ENCODE measurements at regions not wholly inside any gene's neighbourhood (a gene's known extent, or its start where the extent isn't known, plus 50 kb on each side); places are given as distances from the start of the nearest gene placed in this dataset.

DNA sequence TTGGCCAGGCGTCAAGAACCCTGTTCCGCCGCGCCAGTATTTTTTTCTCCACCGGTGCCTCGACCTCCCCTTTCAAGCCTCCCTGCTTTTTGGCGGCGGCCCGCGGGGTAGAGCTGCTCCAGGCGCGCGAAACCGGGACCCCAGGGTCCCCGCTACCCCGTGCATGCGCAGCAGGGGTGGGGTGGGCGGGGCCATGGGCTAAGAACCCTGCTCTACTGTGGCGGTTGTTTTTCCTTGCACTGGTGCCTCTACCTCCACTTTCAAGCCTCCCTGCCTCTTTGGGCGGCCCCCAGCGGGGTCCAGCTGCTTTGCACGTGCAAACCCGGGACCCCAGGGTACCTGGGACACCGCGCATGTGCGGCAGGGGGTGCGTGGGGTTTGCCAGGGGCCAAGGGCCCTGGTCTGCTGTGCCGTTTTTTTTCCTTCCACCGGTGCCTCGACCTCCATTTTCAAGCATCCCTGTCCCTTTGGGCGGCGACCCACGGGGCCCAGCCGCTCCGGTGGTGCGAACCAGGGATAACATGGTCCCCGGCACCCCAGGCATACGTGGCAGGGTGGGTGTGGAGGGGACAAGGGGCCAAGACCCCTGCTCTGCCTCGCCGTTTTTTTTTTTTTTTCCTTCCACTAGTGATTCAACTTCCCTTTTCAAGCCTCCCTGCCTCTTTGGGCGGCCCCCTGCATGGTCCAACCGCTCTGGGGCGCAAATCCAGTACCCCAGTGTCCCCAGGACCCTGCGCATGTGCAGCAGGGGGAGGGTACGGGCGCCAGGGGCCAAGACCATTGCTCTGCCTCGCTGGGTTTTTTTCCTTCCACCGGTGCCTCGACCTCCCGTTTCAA is 326.8 kb downstream of the ALG10 start:
- DNase-seq, result no peak

DNA sequence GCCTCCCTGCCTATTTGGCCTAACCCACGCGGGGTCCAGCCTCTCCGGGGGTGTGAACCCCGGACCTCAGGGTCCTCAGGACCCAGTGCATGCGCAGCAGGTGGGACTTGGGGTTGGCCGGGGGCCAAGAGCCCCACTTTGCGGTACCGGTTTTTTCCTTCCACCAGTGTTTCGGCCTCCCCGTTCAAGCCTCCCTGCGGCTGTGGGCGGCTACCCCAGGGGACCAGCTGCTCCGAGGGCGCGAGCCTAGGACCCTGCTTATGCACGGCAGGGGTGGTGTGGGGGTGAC is 327.3 kb downstream of the ALG10 start:
- no peak for DNase-seq

DNA sequence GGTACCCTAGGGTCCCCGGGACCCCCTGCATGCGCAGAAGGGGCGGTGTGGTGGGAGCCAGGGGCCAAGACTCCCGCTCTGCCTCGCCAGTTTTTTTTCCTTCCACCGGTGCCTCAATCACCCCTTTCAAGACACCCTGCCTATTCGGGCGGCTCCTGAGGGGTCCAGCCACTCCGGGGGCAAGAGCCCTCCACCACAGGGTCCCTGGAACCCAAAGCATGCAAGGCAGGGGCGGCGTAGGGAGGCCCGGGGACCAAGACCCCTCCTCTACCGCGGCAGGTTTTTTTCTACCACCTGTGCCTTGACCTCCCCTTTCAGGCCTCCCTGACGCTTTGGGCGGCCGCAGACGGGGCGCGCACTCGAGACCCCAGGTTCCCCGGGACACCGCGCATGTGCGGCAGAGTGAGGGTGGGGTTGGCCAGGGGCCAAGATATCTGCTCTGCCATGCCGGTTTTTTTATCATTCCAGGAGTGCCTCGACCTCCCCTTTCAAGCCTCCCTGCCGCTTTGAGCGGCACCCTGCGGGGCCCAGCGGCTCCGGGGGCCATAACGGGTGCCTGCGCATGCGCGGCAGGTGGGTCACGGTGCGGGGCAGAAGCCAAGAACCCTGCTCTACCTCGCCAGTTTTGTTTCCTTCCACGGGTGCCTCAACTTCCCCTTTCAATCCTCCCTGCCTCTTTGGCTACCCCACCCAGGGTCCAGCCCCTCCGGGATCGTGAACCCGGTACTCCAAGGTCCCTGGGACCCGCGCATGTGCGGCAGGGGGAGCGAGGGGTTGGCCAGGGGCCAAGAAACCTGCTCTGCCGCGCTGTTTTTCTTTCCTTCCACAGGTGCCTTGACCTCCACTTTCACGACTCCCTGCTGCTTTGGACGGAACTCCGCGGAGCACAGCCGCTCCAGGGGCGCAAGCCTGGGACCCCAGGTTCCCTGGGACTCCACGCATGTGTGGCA is 328.1 kb downstream of the ALG10 start:
- DNase-seq, result no peak

DNA sequence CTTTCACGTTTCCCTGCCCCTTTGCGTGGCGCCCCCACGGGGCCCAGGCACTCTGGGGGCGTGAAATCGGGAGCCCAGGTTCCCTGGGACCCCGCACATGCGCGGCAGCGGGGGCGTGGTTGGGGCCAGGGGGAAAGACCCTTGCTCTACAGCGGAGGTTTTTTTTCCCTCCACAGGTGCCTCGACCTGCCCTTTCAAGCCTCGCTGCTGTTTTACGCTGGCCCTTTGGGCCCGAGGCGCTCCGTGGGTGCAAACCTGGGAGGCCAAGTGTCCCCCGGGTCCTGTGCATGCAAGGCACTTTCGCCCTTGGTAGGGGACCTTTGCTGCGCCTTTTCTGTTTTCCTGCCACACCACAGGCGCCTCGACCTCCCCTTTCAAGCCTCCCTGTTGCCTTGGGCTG is 329.8 kb downstream of the ALG10 start:
- no peak for DNase-seq

DNA sequence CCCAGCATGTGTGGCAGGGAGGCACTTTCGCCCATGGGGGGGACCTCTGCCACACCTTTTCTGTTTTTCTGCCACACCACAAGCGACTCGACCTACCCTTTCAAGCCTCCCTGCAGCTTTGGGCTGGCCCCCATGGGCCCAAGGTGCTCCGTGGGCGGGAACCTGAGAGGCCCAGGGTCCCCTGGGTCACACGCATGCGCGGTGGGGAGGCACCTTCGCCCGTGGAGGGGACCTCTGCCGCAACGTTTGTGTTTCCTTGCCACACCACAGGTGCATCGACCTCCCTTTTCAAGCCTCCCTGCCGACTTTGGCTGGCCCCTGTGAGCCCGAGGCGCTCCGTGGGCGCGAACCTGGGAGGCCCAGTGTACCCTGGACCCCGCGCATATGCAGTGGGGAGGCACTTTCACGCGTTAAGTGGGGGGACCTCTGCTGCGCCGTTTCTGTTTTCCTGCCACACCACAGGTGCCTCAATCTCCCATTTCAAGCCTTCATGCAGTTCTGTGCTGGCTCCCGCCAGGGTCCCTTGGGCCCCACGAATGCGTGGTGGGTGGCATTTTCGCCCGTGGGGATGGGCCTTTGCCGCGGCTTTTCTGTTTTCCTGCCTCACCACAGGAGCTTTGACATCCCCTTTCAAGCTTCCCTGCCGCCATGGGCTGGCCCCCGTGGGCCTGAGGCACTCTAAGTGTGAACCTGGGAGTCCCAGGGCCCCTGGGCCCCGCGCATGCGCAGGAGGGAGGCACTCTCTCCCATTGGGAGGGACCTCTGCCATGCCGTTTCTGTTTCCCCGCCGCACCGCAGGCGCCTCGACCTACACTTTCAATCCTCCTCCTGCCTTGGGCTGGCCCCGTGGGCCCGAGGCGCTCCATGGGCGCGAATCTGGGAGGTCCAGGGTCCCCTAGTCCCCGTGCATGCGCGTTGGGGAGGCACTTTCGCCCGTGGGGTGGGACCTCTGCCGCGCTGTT is 332.2 kb downstream of the ALG10 start:
- DNase-seq, result no peak

DNA sequence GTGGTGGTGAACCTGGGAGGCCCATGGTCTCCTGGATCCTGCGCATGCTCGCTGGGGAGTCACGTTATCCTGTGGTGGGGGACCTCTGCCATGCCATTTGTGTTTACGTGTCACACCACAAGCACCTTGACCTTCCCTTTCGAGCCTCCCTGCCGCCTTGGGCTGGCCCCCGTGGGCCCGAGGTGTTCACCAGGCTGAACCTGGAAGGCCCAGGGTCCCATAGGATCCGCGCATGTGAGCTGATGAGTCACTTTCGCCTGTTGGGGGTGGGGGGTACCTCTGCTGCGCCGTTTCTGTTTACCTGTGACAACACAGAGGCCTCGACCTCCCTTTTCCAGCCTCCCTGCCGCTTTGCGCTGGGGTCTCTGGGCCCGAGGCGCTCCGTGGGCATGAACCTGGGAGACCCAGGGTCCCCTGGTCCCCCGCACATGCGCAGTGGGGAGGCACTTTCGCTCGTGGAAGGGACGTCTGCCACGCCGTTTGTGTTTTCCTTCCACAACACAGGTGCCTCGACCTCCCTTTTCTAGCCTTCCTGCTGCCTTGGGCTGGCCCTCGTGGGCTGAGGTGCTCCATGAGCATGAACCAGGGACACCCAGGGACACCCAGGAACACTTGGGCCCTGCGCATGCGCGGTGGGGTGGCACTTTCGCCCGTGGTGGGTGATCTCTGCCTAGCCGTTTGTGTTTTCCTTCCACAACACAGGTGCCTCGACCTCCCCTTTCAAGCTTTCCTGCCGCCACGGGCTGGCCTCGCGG is 334.1 kb downstream of the ALG10 start:
- no peak for DNase-seq

DNA sequence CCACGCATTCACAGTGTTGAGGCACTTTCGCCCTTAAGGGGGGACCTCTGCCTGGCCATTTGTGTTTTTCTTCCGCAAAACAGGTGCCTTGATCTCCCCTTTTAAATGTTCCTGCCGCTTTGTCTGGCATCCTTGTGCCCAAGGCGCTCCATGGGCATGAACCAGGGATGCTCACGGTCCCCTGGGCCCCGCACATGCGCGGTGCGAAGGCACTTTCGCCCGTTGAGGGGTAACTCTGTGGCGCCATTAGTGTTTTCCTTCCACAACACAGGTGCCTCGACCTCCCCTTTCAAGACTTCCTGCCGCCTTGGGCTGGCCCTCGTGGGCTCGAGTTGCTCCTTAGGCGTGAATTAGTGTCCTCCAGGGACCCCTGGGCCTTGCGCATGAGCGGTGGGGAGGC is 335.5 kb downstream of the ALG10 start:
- no peak for DNase-seq

DNA sequence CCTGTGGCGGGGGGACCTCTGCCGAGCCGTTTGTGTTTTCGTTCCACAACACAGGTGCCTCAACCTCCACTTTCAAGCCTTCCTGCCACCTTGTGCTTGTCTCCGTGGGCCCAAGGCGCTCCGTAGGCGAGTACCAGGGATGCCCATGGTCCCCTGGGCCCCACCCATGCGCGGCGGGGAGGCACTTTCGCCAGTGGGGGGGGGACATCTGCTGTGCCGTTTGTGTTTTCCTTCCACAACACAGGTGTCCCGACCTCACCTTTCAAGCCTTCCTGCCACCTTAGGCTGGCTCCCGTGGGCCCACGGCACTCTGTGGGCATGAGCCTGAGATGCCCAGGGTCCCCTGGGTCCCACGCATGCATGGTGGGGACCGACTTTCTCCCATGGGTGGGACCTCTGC is 335.9 kb downstream of the ALG10 start:
- DNase-seq, result no peak

DNA sequence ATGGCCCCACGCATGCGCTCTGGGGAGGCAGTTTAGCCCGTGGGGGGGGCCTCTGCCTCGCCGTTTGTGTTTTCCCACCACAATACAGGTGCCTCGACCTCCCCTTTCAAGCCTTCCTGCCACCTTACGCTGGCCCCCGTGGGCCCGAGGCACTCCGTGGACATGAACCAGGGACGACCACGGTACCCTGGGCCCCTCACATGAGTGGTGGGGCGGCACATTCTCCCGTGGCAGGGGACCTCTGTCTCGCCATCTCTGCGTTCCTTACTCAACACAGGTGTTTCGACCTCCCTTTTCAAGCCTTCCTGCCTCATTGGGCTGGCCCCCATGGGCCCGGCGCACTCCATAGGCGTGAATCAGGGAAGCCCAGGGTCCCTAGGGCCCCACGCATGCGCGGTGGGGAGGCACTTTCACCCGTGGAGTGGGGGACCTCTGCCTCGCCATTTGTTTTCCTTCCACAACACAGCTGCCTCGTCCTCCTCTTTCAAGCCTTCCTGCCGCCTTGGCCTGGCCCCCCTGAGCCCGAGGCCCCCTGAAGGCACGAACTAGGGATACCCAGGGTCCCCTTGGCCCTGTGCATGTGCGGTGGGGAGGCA is 339.5 kb downstream of the ALG10 start:
- no peak for DNase-seq

DNA sequence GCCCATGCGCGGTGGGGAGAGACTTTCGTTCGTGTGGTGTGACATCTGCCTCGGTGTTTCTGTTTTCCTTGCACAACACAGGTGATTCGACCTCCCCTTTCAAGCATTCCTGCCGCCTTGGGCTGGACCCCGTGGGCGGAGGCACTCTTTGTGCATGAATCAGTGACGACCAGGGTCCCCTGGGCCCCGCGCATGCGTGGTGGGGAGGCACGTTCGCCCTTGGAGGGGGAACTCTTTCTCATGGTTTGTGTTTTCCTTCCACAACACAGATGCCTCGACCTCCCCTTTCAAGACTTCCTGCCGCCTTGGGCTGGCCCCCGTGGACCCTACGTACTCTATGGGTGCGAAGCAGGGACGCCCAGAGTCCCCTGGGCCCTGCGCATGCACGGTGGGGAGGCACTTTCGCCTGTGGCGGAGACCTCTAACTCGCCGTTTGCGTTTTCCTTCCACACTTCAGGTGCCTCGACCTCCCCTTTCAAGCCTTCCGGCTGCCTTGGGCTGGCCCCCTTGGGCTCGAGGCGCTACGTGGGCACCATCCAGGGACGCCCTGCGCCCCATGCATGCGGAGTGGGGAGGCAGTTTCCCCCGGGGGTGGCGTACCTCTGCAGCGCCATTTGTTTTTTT is 340.9 kb downstream of the ALG10 start:
- no peak for DNase-seq

DNA sequence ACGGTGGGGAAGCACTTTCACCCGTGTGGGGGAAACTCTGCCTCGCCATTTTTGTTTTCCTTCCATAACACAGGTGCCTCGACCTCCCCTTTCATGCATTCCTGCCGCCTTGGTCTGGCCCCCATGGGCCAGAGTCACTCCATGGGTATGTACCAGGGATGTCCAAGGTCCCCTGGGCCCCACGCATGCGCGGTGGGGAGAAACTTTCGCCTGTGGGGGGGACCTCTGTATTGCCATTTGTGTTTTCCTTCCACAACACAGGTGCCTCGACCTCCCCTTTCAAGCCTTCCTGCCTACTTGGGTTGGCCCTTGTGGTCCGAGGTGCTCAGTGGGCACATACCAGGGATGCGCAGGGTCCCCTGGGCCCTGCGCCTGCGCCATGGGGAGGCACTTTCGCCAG is 345.8 kb downstream of the ALG10 start:
- DNase-seq, result no peak

DNA sequence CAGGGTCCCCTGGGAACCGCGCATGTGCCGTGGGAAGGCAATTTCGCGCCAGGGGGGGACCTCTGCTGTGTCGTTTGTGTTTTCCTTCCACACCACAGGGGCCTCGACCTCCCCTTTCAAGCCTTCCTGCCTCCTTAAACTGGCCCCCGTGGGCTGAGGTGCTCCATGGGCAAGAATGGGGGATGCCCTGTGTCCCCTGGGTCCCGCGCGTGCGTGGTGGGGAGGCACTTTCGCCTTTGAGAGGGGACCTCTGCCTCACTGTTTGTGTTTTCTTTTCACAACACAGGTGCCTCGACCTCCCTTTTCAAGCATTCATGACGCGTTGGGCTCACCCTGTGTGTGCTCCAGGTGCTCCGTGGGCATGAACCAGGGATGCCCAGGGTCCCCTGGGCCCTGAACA is 348.8 kb downstream of the ALG10 start:
- no peak for DNase-seq

DNA sequence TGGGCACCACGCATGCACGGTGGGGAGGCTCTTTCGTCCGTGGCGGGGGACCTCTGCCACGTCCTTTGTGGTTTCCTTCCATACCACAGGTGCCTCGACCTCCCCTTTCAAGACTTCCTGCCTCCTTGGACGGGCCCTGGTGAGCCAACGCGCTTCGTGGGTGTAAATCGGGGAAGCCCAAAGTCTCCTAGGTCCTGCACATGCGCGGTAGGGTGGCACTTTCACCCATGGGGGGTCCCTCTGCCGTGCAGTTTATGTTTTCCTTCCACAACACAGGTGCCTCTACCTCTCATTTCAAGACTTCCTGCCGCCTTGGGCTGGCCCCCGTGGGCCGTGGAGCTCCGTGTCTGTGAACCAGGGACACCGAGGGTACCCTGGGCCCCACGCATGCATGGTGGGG is 349.7 kb downstream of the ALG10 start:
- no peak for DNase-seq

DNA sequence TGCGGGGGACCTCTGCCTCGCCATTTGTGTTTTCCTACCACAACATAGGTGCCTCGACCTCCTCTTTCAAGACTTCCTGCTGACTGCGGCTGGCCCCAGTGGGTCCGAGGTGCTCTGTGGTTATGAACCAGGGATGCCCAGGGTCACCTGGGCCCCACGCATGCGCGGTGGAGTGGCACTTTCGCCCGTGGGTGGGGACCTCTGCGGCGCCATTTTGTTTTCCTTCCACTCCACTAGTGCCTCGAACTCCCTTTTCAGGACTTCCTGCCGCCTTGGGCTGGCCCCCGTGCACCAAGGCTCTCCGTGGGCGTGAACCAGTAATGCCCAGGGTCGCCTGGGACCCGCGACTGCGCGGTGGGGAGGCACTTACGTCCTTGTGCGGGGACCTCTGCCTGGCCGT is 351.6 kb downstream of the ALG10 start:
- no peak for DNase-seq

DNA sequence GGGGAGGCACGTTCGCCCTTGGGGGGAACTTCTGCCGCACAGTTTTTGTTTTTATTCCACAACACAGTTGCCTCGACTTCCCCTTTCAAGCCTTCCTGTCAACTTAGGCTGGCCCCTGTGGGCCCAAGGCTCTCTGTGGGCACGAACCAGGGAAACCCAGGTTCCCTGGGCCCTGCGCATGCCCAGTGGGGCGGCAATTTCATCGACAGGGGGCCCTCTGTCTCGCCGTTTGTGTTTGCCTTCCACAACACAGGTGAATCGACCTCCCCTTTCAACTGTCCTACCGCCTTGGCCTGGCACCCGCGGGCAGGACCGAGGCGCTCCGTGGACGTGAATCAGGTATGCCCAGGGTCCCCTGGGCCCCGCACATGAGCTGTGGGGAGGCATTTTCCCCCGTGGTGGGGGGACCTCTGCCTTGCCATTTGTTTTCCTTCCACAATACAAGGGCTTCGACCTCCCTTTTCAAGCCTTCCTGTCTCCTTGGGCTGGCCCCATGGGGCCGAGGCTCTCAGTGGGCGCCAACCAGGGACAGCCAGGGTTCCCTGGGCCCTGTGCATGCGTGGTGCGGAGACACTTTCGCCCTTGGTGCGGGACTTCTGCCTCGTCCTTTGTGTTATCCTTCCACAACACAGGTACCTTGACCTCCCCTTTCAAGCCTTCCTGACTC is 354.0 kb downstream of the ALG10 start:
- no peak for DNase-seq

DNA sequence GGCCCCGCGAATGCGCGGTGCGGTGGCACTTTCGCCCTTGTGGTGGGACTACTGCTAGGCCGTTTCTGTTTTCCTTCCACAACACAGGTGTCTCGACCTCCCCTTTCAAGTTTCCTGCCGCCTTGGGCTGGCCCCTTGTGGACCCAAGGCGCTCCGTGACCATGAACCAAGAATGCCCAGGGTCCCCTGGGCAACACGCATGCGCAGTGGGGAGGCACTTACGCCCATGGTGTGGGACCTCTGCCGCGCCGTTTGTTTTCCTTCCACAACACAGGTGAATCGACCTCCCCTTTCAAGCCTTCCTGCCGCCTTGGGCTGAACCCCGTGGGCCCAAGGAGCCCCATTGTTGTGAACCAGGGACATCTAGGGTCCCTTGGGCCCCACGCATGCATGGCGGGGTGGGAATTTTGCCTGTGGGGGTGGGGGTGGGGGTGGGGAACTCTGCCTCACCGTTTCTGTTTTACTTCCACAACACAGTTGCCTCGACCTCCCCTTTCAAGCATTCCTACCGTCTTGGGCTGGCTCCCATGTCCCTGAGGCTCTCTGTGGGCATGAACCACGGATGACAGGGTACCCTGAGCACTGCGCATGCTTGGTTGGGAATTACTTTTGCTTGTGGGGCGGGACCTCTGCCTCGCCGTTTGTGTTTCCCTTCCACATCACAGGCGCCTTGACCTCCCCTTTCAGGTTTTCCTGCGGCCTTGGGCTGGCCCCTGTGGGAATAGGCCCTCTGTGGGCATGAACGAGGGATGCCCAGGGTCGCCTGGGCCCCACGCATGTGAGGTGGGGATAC is 355.1 kb downstream of the ALG10 start:
- DNase-seq, result no peak

DNA sequence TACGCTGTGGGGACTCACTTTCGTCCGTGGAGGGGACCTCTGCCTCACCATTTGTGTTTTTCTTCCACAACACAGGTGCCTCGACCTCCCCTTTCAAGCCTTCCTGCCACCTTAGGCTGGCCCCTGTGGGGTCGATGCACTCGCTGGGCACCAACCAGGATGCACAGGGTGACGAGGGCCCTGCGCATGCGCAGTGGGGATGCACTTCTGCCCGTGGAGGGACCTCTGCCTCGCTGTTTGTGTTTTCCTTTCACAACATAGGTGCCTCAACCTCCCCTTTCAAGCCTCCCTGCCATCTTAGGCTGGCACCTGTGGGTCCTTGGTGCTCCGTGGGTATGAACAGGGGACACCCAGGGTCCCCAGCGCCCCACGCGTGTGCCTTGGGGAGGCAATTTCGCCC is 356.8 kb downstream of the ALG10 start:
- DNase-seq, result no peak

DNA sequence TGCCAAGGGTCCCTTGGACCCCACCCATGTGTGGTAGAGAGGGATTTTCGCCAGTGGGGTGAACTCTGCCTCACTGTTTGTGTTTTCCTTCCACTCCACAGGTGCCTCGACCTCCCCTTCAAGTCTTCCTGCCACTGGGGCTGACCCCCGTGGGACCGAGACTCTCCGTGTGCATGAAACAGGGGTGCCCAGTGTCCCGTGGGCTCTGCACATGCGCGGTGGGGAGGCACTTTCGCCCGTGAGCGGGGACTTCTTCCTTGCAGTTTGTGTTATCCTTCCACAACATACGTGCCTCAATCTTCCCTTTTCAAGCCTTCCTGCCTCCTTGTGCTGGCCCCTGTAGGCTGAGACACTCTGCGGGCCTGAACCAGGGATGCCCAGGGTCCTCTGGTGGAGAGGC is 362.4 kb downstream of the ALG10 start:
- DNase-seq, result no peak

DNA sequence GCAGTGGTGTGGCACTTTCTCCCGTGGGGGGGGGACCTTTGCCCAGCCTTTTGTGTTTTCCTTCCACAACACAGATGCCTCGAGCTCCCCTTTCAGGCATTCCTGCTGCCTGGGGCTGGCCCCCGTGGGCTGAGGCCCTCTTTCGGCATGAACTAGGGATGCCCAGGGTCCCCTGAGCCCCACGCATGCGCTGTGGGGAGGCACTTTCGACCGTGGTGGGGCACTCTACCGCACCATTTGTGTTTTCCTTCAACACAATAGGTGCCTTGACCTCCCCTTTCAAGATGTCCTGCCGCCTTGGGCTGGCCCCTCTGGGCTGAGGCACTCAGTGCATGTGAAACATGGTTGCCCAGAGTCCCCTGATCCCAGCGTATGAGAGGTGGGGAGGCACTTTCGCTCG is 363.7 kb downstream of the ALG10 start:
- no peak for DNase-seq

All from T1000 (cell line).